Calu3 (cell line): ENCODE measurements at regions not wholly inside any gene's neighbourhood (a gene's known extent, or its start where the extent isn't known, plus 50 kb on each side); places are given as distances from the start of the nearest gene placed in this dataset.
"Not testable (repeated sequence)": the region's sequence is repeated elsewhere in the genome, so short reads cannot be mapped to it uniquely, and the experiment has no call there.

Experiments
- BruUV-seq: library from RNA; stranded (reverse); fragments of 400-500 nt; replicated peaks from 2 replicates; lab custom pipeline; 2021; lab: Mats Ljungman, UMichigan
- CTCF ChIA-PET: fragments of 300-600 bp; sonication (Branson Sonifier 250); formaldehyde crosslinking; loops from one replicate; lab custom pipeline; 2022; ENCODE audit warnings: antibody characterized with exemption; lab: Charles Lee
- DNase-seq: peaks from one replicate; pipeline ENCODE4 v3.0.0; 2022
- H3K27ac Mint-ChIP-seq: one replicate; pipeline ENCODE4 v1.8.0; 2022; ENCODE audit warnings: mixed read lengths; ENCODE audit not compliant: unreplicated experiment
- H3K27me3 Mint-ChIP-seq: one replicate; pipeline ENCODE4 v1.8.0; 2022; ENCODE audit warnings: mixed read lengths; ENCODE audit not compliant: unreplicated experiment
- H3K36me3 Mint-ChIP-seq: one replicate; pipeline ENCODE4 v1.8.0; 2022; ENCODE audit warnings: mild to moderate bottlenecking, moderate library complexity, mixed read lengths; ENCODE audit not compliant: insufficient read depth, unreplicated experiment
- H3K4me1 Mint-ChIP-seq: one replicate; pipeline ENCODE4 v1.8.0; 2022; ENCODE audit warnings: mild to moderate bottlenecking, low read depth, mixed read lengths; ENCODE audit not compliant: unreplicated experiment
- H3K4me3 Mint-ChIP-seq: one replicate; pipeline ENCODE4 v1.8.0; 2022; ENCODE audit warnings: mild to moderate bottlenecking, low read depth, moderate library complexity, mixed read lengths; ENCODE audit not compliant: unreplicated experiment
- H3K9me3 Mint-ChIP-seq: one replicate; pipeline ENCODE4 v1.8.0; 2022; ENCODE audit warnings: low read depth, mixed read lengths; ENCODE audit not compliant: unreplicated experiment
- CTCF ChIP-seq: fragments of 200-600 bp; IDR thresholded peaks from one replicate; pipeline ENCODE4 v1.8.0; 2022; ENCODE audit warnings: antibody characterized with exemption; ENCODE audit not compliant: unreplicated experiment
- intact Hi-C: fragments of 100-400 bp; cut with micrococcal nuclease; formaldehyde crosslinking; loops from one replicate; pipeline ENCODE4 v1.10.0; 2022; ENCODE audit not compliant: unreplicated experiment

GRCh38 chr11:57905439-57905838, 118.2 kb upstream of the OR9Q1 start:
- H3K27ac Mint-ChIP-seq, result no peak overlapping the region
- intact Hi-C loops, result no loop called here
- no TSS peak for BruUV-seq
- CTCF ChIA-PET, result no interaction called here
- H3K4me3 Mint-ChIP-seq, result no peak overlapping the region
- no peak for DNase-seq
- H3K4me1 Mint-ChIP-seq, result peaks cover 51% of the 10 kb centered on the region
- H3K27me3 Mint-ChIP-seq, result no peaks in the 10 kb centered on the region
- H3K36me3 Mint-ChIP-seq, result peaks cover 8% of the 10 kb centered on the region
- TF ChIP-seq CTCF, result no peak
- H3K9me3 Mint-ChIP-seq, result peaks cover 2% of the 10 kb centered on the region

DNA sequence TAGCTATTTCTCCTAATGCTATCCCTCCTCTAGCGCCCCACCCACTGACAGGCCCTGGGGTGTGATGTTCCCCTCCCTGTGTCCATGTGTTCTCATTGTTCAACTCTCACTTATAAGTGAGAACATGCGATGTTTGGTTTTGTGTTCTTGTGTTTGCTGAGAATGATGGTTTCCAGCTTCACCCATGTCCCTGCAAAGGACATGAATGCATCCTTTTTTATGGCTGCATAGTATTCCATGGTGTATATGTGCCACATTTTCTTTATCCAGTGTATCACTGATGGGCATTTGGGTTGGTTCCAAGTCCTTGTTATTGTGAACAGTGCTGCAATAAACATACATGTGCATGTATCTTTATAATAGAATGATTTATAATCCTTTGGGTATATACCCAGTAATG, 115.3 kb upstream of the OR9Q1 start:
- H3K27me3 Mint-ChIP-seq, H3K27ac Mint-ChIP-seq, H3K4me3 Mint-ChIP-seq, H3K9me3 Mint-ChIP-seq, BruUV-seq, DNase-seq, intact Hi-C loops, CTCF ChIA-PET, H3K36me3 Mint-ChIP-seq: not testable (repeated sequence)
- peaks cover 31% of the 10 kb centered on the region for H3K4me1 Mint-ChIP-seq

GRCh38 chr11:57911522-57911921, 112.2 kb upstream of the OR9Q1 start:
- BruUV-seq, H3K36me3 Mint-ChIP-seq, intact Hi-C loops, H3K4me3 Mint-ChIP-seq, H3K27ac Mint-ChIP-seq, DNase-seq, H3K27me3 Mint-ChIP-seq, H3K9me3 Mint-ChIP-seq, CTCF ChIA-PET: not testable (repeated sequence)
- H3K4me1 Mint-ChIP-seq, result peaks cover 16% of the 10 kb centered on the region

GRCh38 chr11:57913715-57914704, 109.7 kb upstream of the OR9Q1 start:
- Mint-ChIP-seq H3K27me3 (no peaks in the 10 kb centered on the region), H3K9me3 (no peaks in the 10 kb centered on the region), H3K4me1 (peaks cover 16% of the 10 kb centered on the region), H3K4me3 (no peak overlapping the region), H3K27ac (no peak overlapping the region), H3K36me3 (no peaks in the 10 kb centered on the region)
- intact Hi-C loops, result no loop called here
- BruUV-seq, result no TSS peak
- no peak for DNase-seq
- CTCF ChIA-PET, result no interaction called here
- TF ChIP-seq CTCF, result no peak

DNA sequence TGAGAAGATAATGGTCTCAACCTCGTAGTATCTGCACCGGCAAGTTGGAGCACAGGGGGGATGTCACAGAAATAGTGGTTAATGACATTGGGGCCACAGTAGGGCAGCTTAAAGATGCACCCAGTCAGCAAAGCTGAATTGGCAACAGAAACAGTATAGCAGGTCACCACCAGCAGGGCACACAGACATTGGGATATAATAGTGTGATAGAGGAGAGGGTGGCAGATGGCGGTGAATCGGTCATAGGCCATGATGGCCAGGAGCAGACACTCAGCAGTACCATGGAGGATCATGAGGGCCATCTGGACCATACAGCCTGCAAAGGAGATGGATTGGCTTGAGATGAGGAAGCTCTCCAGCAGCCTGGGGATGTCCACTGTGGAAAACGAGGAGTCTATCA, 106.0 kb upstream of the OR9Q1 start:
- BruUV-seq, result no TSS peak
- H3K4me1 Mint-ChIP-seq, result no peaks in the 10 kb centered on the region
- no peak for TF ChIP-seq CTCF
- H3K36me3 Mint-ChIP-seq, result no peaks in the 10 kb centered on the region
- CTCF ChIA-PET, result no interaction called here
- H3K9me3 Mint-ChIP-seq, result no peaks in the 10 kb centered on the region
- no peak for DNase-seq
- intact Hi-C loops, result no loop called here
- no peaks in the 10 kb centered on the region for H3K27me3 Mint-ChIP-seq
- no peak overlapping the region for H3K4me3 Mint-ChIP-seq
- no peak overlapping the region for H3K27ac Mint-ChIP-seq
